A673 (cell line): ENCODE measurements at regions not wholly inside any gene's neighbourhood (a gene's known extent, or its start where the extent isn't known, plus 50 kb on each side); places are given as distances from the start of the nearest gene placed in this dataset.
"Not testable (repeated sequence)": the region's sequence is repeated elsewhere in the genome, so short reads cannot be mapped to it uniquely, and the experiment has no call there.

Experiments used
- BruUV-seq: library from RNA; stranded (reverse); fragments of 400-500 nt; replicated peaks from 2 replicates; lab custom pipeline; 2021; lab: Mats Ljungman, UMichigan
- CTCF ChIA-PET: fragments of 300-600 bp; sonication (Branson Sonifier 250); formaldehyde crosslinking; loops from one replicate; lab custom pipeline; 2022; ENCODE audit warnings: antibody characterized with exemption; lab: Charles Lee
- POLR2A ChIA-PET: fragments of 300-600 bp; sonication (Branson Sonifier 250); formaldehyde crosslinking; loops from one replicate; lab custom pipeline; 2022; ENCODE audit warnings: antibody characterized with exemption; ENCODE audit not compliant: low non-redundant PET; lab: Charles Lee
- DNase-seq: peaks from one replicate; pipeline ENCODE4 v3.0.0-alpha.2; 2015; ENCODE audit warnings: low spot score
- H3K27ac ChIP-seq: fragments of 200-600 bp; sonication (generic); 2 replicates; pipeline ENCODE4 v1.5.1; 2016; ENCODE audit warnings: mixed run types, low read depth, mild to moderate bottlenecking, mixed read lengths, antibody characterized with exemption, low read length; ENCODE audit not compliant: poor library complexity, severe bottlenecking
- H3K27me3 ChIP-seq: fragments of 200-600 bp; sonication (generic); replicated peaks from 2 replicates; pipeline ENCODE4 v1.6.1; 2017; ENCODE audit warnings: mixed run types, low read depth, mild to moderate bottlenecking, mixed read lengths, antibody characterized with exemption, low read length; ENCODE audit not compliant: insufficient read depth, poor library complexity
- H3K36me3 ChIP-seq: fragments of 200-600 bp; sonication (generic); 2 replicates; pipeline ENCODE4 v1.6.1; 2016; ENCODE audit warnings: mixed run types, mild to moderate bottlenecking, mixed read lengths, antibody characterized with exemption, low read length; ENCODE audit not compliant: insufficient read depth, poor library complexity, severe bottlenecking
- H3K4me1 ChIP-seq: fragments of 200-600 bp; sonication (generic); 2 replicates; pipeline ENCODE4 v1.6.1; 2017; ENCODE audit warnings: mixed run types, mild to moderate bottlenecking, mixed read lengths, antibody characterized with exemption, low read length; ENCODE audit not compliant: insufficient read depth, poor library complexity, severe bottlenecking
- H3K4me3 ChIP-seq: fragments of 200-600 bp; sonication (generic); 2 replicates; pipeline ENCODE4 v1.5.1; 2016; ENCODE audit warnings: low read depth, mixed run types, mild to moderate bottlenecking, mixed read lengths, low read length; ENCODE audit not compliant: poor library complexity, severe bottlenecking
- H3K9me3 ChIP-seq: fragments of 200-600 bp; sonication (generic); 2 replicates; pipeline ENCODE4 v1.6.1; 2016; ENCODE audit warnings: mixed run types, low read depth, mild to moderate bottlenecking, mixed read lengths, antibody characterized with exemption, low read length; ENCODE audit not compliant: poor library complexity, severe bottlenecking
- intact Hi-C: fragments of 100-400 bp; cut with micrococcal nuclease; formaldehyde crosslinking; loops from one replicate; pipeline ENCODE4 v1.10.0; 2022; ENCODE audit not compliant: unreplicated experiment

DNA sequence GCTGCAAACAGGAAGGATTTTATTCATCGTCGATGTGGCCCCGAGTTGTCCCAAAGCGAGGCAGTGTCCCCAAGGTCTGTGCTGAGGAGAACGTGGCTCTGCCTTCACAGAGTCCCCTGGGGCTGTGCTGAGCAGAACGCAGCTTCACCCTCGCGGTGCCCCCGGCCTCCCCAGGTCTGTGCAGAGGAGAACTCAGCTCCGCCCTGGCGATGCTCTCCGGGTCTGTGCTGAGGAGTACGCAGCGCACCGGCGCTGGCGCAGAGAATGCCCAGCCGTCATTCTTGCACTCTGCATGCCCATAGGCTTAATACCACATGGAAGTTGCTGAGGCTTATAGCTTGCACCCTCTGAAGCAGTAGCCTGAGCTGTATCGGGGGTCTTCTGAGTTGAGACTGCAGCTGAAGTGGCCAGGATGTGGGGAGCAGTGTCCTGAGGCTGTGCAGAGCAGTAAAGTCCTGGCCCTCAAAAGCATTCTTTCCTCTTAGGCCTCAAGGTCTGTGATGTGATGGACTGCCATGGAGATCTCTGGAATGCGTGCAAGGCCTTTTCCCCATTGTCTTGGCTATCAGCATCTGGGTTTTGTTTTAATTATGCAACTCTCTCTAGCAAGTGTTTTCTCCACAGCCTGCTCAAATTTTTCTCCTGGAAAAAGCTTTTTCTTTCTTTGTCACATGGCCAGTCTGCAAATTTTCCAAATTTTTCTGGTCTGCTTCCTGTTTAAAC, 237.5 kb downstream of the ANKRD30B start:
- POLR2A ChIA-PET, H3K4me3 ChIP-seq, H3K9me3 ChIP-seq, intact Hi-C loops, CTCF ChIA-PET, H3K27me3 ChIP-seq, H3K36me3 ChIP-seq, H3K4me1 ChIP-seq, H3K27ac ChIP-seq, BruUV-seq, DNase-seq: not testable (repeated sequence)

DNA sequence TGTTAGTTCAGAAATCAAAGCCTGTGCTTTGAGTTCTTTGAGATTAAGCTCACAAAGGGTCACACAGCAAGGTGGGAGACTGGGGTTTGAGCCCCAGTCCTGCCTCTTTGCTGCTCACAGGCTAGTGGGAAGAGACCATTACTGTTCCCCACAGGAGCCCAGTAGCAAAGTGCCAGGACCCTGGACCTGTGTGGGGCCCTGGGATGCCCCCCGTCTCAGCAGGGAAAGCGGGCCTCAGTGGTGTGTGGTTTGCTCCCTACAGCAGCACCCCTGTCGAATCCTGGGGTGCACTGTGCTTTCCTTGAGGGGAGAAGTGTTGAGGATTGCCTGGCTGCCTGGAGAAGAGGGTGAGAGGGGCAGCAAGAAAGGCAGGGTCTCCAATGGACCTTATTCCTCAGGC, 239.4 kb downstream of the ANKRD30B start:
- H3K4me1 ChIP-seq, H3K4me3 ChIP-seq, H3K27me3 ChIP-seq, intact Hi-C loops, H3K27ac ChIP-seq, H3K9me3 ChIP-seq, CTCF ChIA-PET, BruUV-seq, DNase-seq, POLR2A ChIA-PET, H3K36me3 ChIP-seq: not testable (repeated sequence)

DNA sequence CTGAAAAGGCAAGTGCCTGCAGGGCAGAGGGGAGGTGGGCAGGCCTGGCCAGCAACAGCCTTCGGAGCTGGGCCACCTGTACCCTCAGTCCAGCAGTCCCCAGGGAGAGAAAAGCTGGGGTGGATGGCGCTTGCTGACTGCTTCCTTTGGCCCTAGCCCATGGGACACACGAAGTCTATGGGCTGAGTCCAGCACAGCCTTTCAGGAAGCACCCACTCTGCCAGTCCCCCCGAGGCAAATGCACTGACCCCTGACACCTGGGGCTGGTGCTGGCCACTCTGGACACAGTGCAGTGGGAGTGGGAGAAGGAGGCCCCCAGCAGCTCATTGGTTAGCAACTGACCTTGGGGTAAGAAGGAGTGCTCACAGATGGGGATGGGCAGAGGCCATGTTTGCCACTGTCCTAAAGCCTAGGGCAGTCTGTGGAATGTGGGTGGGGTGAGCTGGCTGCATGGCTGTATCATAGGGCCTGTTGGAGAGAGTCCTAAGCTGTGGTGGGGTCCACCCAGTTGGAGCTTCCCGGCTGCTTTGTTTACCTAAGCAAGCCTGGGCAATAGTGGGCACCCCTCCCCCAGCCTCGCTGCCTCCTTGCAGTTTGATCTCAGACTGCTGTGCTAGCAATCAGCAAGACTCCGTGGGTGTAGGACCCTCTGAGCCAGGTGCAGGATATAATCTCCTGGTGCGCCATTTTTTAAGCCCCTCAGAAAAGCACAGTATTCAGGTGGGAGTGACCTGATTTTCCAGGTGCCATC, 240.2 kb downstream of the ANKRD30B start:
- H3K9me3 ChIP-seq, H3K27ac ChIP-seq, CTCF ChIA-PET, H3K36me3 ChIP-seq, H3K27me3 ChIP-seq, DNase-seq, POLR2A ChIA-PET, BruUV-seq, intact Hi-C loops, H3K4me3 ChIP-seq, H3K4me1 ChIP-seq: not testable (repeated sequence)

DNA sequence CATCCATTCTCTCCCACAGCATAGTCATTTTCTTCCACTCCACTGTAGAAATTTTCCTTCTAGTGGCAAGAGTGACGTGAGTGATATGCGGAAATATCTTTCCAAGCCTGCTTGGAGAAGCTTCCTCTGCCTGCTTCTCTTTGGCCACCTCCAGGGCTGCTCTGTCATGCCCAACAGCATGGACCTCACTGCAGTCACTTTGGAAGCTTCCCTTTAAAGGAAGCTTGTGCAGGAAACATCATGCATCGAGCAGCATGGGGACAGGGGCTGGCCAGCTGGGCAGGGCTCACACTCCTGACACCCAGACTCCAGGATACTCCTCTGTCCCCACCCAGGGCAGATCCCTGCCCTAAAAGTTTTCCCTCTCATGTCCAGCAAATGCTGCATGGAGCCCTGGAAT, 241.6 kb downstream of the ANKRD30B start:
- intact Hi-C loops, H3K27ac ChIP-seq, H3K9me3 ChIP-seq, H3K36me3 ChIP-seq, H3K4me3 ChIP-seq, BruUV-seq, H3K27me3 ChIP-seq, DNase-seq, POLR2A ChIA-PET, CTCF ChIA-PET, H3K4me1 ChIP-seq: not testable (repeated sequence)

DNA sequence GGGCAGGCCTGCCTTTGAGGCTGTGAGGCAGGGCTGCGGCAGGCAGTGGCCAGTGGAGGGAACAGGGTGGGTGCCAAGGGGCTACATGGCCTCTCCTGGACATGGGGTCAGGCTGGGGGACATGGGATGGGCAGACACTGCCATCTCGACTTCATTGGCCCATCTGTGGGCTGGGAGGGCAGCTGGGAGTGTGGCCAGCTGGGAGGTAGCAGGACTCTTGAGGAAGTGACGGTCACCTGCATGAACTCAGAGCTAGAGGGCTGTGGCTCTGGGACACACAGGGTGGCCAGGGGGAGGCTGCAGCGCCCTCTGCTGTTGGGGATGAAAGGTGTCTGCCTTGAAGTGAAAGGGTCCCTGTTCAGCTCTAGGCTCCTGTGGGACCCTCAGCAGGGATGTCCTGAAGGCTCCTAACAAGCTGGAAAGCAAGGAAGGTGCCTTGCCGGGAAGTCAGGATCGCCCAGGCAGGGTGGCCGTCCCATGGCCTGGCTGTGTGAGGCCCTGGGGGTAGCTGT, 244.0 kb downstream of the ANKRD30B start:
- intact Hi-C loops, H3K4me1 ChIP-seq, H3K27ac ChIP-seq, H3K4me3 ChIP-seq, DNase-seq, POLR2A ChIA-PET, H3K9me3 ChIP-seq, H3K36me3 ChIP-seq, CTCF ChIA-PET, H3K27me3 ChIP-seq, BruUV-seq: not testable (repeated sequence)

DNA sequence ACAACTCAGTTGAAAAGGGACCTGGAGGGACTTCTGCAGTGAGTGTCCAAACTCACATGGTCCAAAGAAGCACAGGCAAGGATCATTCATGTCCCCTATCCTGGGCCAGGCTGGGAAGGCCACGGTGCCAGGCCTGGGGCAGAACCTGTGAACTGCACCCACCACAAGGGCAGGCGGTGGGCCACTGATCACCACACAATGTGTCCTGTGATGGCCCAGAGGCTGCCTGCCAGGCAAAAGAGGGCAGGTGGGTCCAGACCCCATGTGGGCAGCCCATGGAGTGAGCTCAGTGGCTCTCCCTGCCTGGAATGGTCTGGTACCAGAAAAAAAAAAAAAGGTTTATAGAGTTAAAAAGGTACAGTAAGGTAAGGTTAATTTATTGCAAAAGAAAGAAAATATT, 244.8 kb downstream of the ANKRD30B start:
- POLR2A ChIA-PET, BruUV-seq, H3K27me3 ChIP-seq, H3K9me3 ChIP-seq, H3K4me1 ChIP-seq, CTCF ChIA-PET, H3K4me3 ChIP-seq, H3K27ac ChIP-seq, DNase-seq, intact Hi-C loops, H3K36me3 ChIP-seq: not testable (repeated sequence)

DNA sequence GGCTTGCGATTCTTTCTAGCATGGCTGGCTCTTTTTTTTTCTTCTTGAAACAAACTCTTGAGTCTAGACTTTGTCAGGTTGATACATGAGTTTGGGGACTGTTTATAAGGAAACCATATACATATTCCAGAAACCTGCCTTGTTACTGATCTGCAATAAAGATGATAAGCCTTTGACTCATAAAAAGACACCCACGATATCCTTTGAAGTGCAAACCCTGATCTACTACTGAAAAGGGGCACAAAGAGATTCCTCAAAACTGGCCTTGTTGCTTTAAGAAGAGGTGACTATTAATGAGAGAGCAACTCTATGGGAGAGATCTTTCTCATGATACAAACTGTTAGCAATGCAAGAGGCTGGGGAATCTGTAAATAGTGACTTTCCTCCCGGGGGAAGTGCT, 247.1 kb downstream of the ANKRD30B start:
- DNase-seq, CTCF ChIA-PET, POLR2A ChIA-PET, H3K4me3 ChIP-seq, H3K36me3 ChIP-seq, BruUV-seq, H3K27ac ChIP-seq, intact Hi-C loops, H3K27me3 ChIP-seq, H3K4me1 ChIP-seq, H3K9me3 ChIP-seq: not testable (repeated sequence)
